Endothelial cell of umbilical vein (primary cell): ENCODE measurements at regions not wholly inside any gene's neighbourhood (a gene's known extent, or its start where the extent isn't known, plus 50 kb on each side); places are given as distances from the start of the nearest gene placed in this dataset.

Experiments used
- CTCF ChIP-seq, 2 donors: IDR thresholded peaks; 1 replicate in 1 of 2; 2 replicates in 1 of 2; pipeline ENCODE4 v1.5.1; 2011; ENCODE audit warnings: low read length in 2 of 2, mild to moderate bottlenecking in 2 of 2, moderate library complexity in 2 of 2, control low read depth in 1 of 2, inconsistent platforms in 1 of 2, low read depth in 1 of 2; ENCODE audit not compliant: insufficient read depth in 1 of 2; ENCODE audit errors: extremely low read depth in 1 of 2
- EZH2 ChIP-seq: IDR thresholded peaks from 2 replicates; pipeline ENCODE4 v1.6.1; 2012; ENCODE audit warnings: borderline replicate concordance, low read depth, mild to moderate bottlenecking, moderate library complexity, low read length, inconsistent platforms; ENCODE audit not compliant: severe bottlenecking
- JUN ChIP-seq: IDR thresholded peaks from 2 replicates; pipeline ENCODE4 v1.6.1; 2011; ENCODE audit warnings: borderline replicate concordance, low read depth; ENCODE audit not compliant: insufficient read length, insufficient read depth
- MAX ChIP-seq: IDR thresholded peaks from 2 replicates; pipeline ENCODE4 v1.6.1; 2011; ENCODE audit not compliant: insufficient read depth, insufficient read length
- MYC ChIP-seq: IDR thresholded peaks from one replicate; pipeline ENCODE4 v1.6.1; 2011; ENCODE audit warnings: mild to moderate bottlenecking, low read depth, low read length
- POLR2A ChIP-seq: IDR thresholded peaks from 2 replicates; pipeline ENCODE4 v1.6.1; 2012; ENCODE audit warnings: low read depth, mild to moderate bottlenecking, control low read depth, low read length
- POLR2AphosphoS5 ChIP-seq: IDR thresholded peaks from 2 replicates; pipeline ENCODE4 v1.6.1; 2012; ENCODE audit warnings: low read depth, mild to moderate bottlenecking, control low read depth, low read length, moderate library complexity; ENCODE audit not compliant: insufficient read depth

GRCh38 chr13:44224450-44225149 is 149.0 kb upstream of the SERP2 start:
- TF ChIP-seq POLR2A (no peak), CTCF (IDR thresholded peaks at IDR 0.05; ENCODE audit: extremely low read depth in 1 of 2, insufficient read depth in 1 of 2, low read depth in 1 of 2, low read length in 2 of 2) (no peak), EZH2 (no peak), MAX (no peak), JUN (no peak), MYC (no peak), POLR2AphosphoS5 (no peak)
